Vagina (tissue), 2 donors: ENCODE measurements at regions not wholly inside any gene's neighbourhood (a gene's known extent, or its start where the extent isn't known, plus 50 kb on each side); places are given as distances from the start of the nearest gene placed in this dataset.

ENCODE experiments used
- DNase-seq, 2 donors: peaks; one replicate each; pipeline ENCODE4 v3.0.0-alpha.2; 2017; ENCODE audit errors: extremely low spot score in 2 of 2
- H3K27ac ChIP-seq: fragments of 200-600 bp; sonication (generic); one replicate; pipeline ENCODE4 v1.5.1; 2019
- H3K27me3 ChIP-seq: fragments of 200-600 bp; sonication (generic); one replicate; pipeline ENCODE4 v1.5.1; 2019
- H3K36me3 ChIP-seq, 2 donors: fragments of 200-600 bp; sonication (generic); one replicate each; pipeline ENCODE4 v1.5.1; 2017 to 2019
- H3K4me1 ChIP-seq: fragments of 200-600 bp; sonication (generic); one replicate; pipeline ENCODE4 v1.5.1; 2019
- H3K4me3 ChIP-seq, 2 donors: fragments of 200-600 bp; sonication (generic); 1 replicate in 1 of 2; 2 replicates in 1 of 2; pipeline ENCODE4 v1.5.1; 2016 to 2019
- H3K9me3 ChIP-seq: fragments of 200-600 bp; sonication (generic); one replicate; pipeline ENCODE4 v1.5.1; 2019
- CTCF ChIP-seq, 3 experiments: fragments of 450-650 bp in 2 of 3; fragments of 200-600 bp in 1 of 3; sonication (generic) in 1 of 3; IDR thresholded peaks; one replicate each; pipeline ENCODE4 v1.5.1; 2017 to 2019; ENCODE audit warnings: antibody characterized with exemption in 3 of 3, mild to moderate bottlenecking in 2 of 3, moderate library complexity in 2 of 3
- POLR2A ChIP-seq, 2 donors: fragments of 450-650 bp; IDR thresholded peaks; one replicate each; pipeline ENCODE4 v1.6.1; 2017; ENCODE audit warnings: antibody characterized with exemption in 2 of 2, mild to moderate bottlenecking in 2 of 2, moderate library complexity in 2 of 2
- POLR2AphosphoS5 ChIP-seq, 2 donors: sonication (generic); formaldehyde crosslinking; IDR thresholded peaks; one replicate each; pipeline ENCODE4 v1.9.0; 2017; ENCODE audit warnings: antibody characterized with exemption in 2 of 2, mild to moderate bottlenecking in 2 of 2, low read depth in 1 of 2; ENCODE audit not compliant: insufficient read depth in 1 of 2
- intact Hi-C: fragments of 100-400 bp; cut with DNase I; formaldehyde crosslinking; loops from one replicate; pipeline ENCODE4 v1.15.1; 2023

- H3K36me3 ChIP-seq = no peaks in the 10 kb centered on the region
- H3K27me3 ChIP-seq = no peaks in the 10 kb centered on the region
- no peak overlapping the region for H3K4me3 ChIP-seq
- TF ChIP-seq POLR2AphosphoS5 (IDR thresholded peaks at IDR 0.05; ENCODE audit: insufficient read depth in 1 of 2, low read depth in 1 of 2) (no peak), POLR2A (IDR thresholded peaks at IDR 0.05) (no peak), CTCF (IDR thresholded peaks at IDR 0.05) (no peak)
- no peak for DNase-seq
- H3K4me1 ChIP-seq = no peaks in the 10 kb centered on the region
- peaks cover 3% of the 10 kb centered on the region for H3K9me3 ChIP-seq
- intact Hi-C loops = no loop called here
- no peak overlapping the region for H3K27ac ChIP-seq
These were observed 751.5 kb downstream of the SQOR start for GRCh38 chr15:46386356-46386755.

GRCh38 chr15:46389739-46390138, 754.9 kb downstream of the SQOR start:
- Histone ChIP-seq H3K9me3 (peaks cover 3% of the 10 kb centered on the region), H3K27me3 (no peaks in the 10 kb centered on the region), H3K27ac (no peak overlapping the region), H3K36me3 (no peaks in the 10 kb centered on the region), H3K4me3 (no peak overlapping the region), H3K4me1 (no peaks in the 10 kb centered on the region)
- no peak for DNase-seq
- TF ChIP-seq POLR2AphosphoS5 (IDR thresholded peaks at IDR 0.05; ENCODE audit: insufficient read depth in 1 of 2, low read depth in 1 of 2) (no peak), POLR2A (IDR thresholded peaks at IDR 0.05) (no peak), CTCF (IDR thresholded peaks at IDR 0.05) (no peak)
- intact Hi-C loops = no loop called here

- TF ChIP-seq POLR2A (IDR thresholded peaks at IDR 0.05) = no peak
- TF ChIP-seq POLR2AphosphoS5 (IDR thresholded peaks at IDR 0.05; ENCODE audit: insufficient read depth in 1 of 2, low read depth in 1 of 2) = no peak
- TF ChIP-seq CTCF (IDR thresholded peaks at IDR 0.05) = no peak
- H3K36me3 ChIP-seq = no peaks in the 10 kb centered on the region
- intact Hi-C loops = no loop called here
- no peaks in the 10 kb centered on the region for H3K4me1 ChIP-seq
- H3K27ac ChIP-seq = no peak overlapping the region
- H3K9me3 ChIP-seq = peaks cover 3% of the 10 kb centered on the region
- H3K27me3 ChIP-seq = no peaks in the 10 kb centered on the region
- H3K4me3 ChIP-seq = no peak overlapping the region
- no peak for DNase-seq
These were observed 759.6 kb downstream of the SQOR start for GRCh38 chr15:46394463-46394862.

- no peak for TF ChIP-seq POLR2AphosphoS5 (IDR thresholded peaks at IDR 0.05; ENCODE audit: insufficient read depth in 1 of 2, low read depth in 1 of 2)
- TF ChIP-seq CTCF (IDR thresholded peaks at IDR 0.05) = no peak
- TF ChIP-seq POLR2A (IDR thresholded peaks at IDR 0.05) = no peak
- intact Hi-C loops = no loop called here
- no peak overlapping the region for H3K27ac ChIP-seq
These were observed 773.5 kb downstream of the SQOR start for GRCh38 chr15:46408312-46408711.

GRCh38 chr15:46409841-46410301, 775.0 kb downstream of the SQOR start:
- Histone ChIP-seq H3K9me3 (no peaks in the 10 kb centered on the region), H3K27ac (no peak overlapping the region), H3K4me3 (no peak overlapping the region), H3K36me3 (no peaks in the 10 kb centered on the region), H3K27me3 (no peaks in the 10 kb centered on the region), H3K4me1 (no peaks in the 10 kb centered on the region)
- no peak for TF ChIP-seq CTCF (IDR thresholded peaks at IDR 0.05)
- TF ChIP-seq POLR2AphosphoS5 (IDR thresholded peaks at IDR 0.05; ENCODE audit: insufficient read depth in 1 of 2, low read depth in 1 of 2) = no peak
- no peak for TF ChIP-seq POLR2A (IDR thresholded peaks at IDR 0.05)
- intact Hi-C loops = no loop called here
- no peak for DNase-seq

More at GRCh38 chr15:46408312-46408711, 773.5 kb downstream of the SQOR start:
- Histone ChIP-seq H3K36me3 (no peaks in the 10 kb centered on the region), H3K4me1 (no peaks in the 10 kb centered on the region), H3K9me3 (no peaks in the 10 kb centered on the region), H3K27me3 (no peaks in the 10 kb centered on the region), H3K4me3 (no peak overlapping the region)
- DNase-seq = no peak
